SK-N-SH (cell line): ENCODE measurements at regions not wholly inside any gene's neighbourhood (a gene's known extent, or its start where the extent isn't known, plus 50 kb on each side); places are given as distances from the start of the nearest gene placed in this dataset.

ENCODE experiments used
- CTCF ChIA-PET: fragments of 300-600, 350-600 bp; formaldehyde crosslinking; extraction: SDS; loops from one replicate; lab custom pipeline; 2021; lab: Yijun Ruan, JAX
- POLR2A ChIA-PET: fragments of 350-600 bp; sonication (Branson Sonifier 250); formaldehyde crosslinking; extraction: SDS; loops from one replicate; lab custom pipeline; 2020; ENCODE audit warnings: antibody characterized with exemption, inconsistent platforms; lab: Yijun Ruan, JAX
- DNase-seq: peaks from one replicate; pipeline ENCODE4 v3.0.0; 2012
- H2AFZ ChIP-seq: fragments of 200-600 bp; sonication (generic); 2 replicates; pipeline ENCODE4 v1.8.1; 2016; ENCODE audit warnings: antibody characterized with exemption, mild to moderate bottlenecking, low read depth
- H3F3A ChIP-seq: fragments of 200-600 bp; sonication (generic); replicated peaks from 2 replicates; pipeline ENCODE3; 2016; ENCODE audit warnings: antibody characterized with exemption, mild to moderate bottlenecking; ENCODE audit not compliant: insufficient read depth
- H3K27ac ChIP-seq, 2 experiments: fragments of 200-500 bp in 1 of 2; fragments of 200-600 bp in 1 of 2; sonication (Bioruptor generic) in 1 of 2; sonication (generic), shearing (Covaris generic) in 1 of 2; 2 replicates each; pipeline versions ENCODE4 v1.5.1 to v1.6.1; 2014 to 2016; ENCODE audit warnings: low read depth in 2 of 2, inconsistent platforms in 1 of 2, low read length in 1 of 2, mild to moderate bottlenecking in 1 of 2, mixed read lengths in 1 of 2
- H3K27me3 ChIP-seq: fragments of 200-600 bp; sonication (generic), shearing (Covaris generic); 2 replicates; pipeline ENCODE4 v1.6.1; 2016; ENCODE audit warnings: mixed run types; ENCODE audit not compliant: insufficient read depth
- H3K36me3 ChIP-seq, 2 experiments: fragments of 200-500 bp in 1 of 2; fragments of 200-600 bp in 1 of 2; sonication (Bioruptor generic) in 1 of 2; sonication (generic) in 1 of 2; replicated peaks in 1 of 2; 2 replicates each; pipeline versions ENCODE3 to v1.5.1; 2014 to 2016; ENCODE audit warnings: low read length in 1 of 2, mild to moderate bottlenecking in 1 of 2; ENCODE audit not compliant: insufficient read depth in 2 of 2, control insufficient read depth in 1 of 2
- H3K4me1 ChIP-seq, 2 experiments: fragments of 200-500 bp in 1 of 2; fragments of 200-600 bp in 1 of 2; sonication (Bioruptor generic) in 1 of 2; sonication (generic), shearing (Covaris generic) in 1 of 2; 2 replicates each; pipeline versions ENCODE4 v1.5.1 to v1.6.1; 2014 to 2016; ENCODE audit warnings: low read depth in 1 of 2, low read length in 1 of 2, mixed run types in 1 of 2; ENCODE audit not compliant: insufficient read depth in 2 of 2, control insufficient read depth in 1 of 2
- H3K4me2 ChIP-seq: fragments of 200-600 bp; sonication (generic), shearing (Covaris generic); 2 replicates; pipeline ENCODE4 v1.6.1; 2017; ENCODE audit warnings: mixed run types
- H3K4me3 ChIP-seq, 2 experiments: fragments of 200-500 bp in 1 of 2; fragments of 200-600 bp in 1 of 2; sonication (Bioruptor generic) in 1 of 2; sonication (generic), shearing (Covaris generic) in 1 of 2; 2 replicates each; pipeline versions ENCODE4 v1.5.1 to v1.8.1; 2014 to 2016; ENCODE audit warnings: low read depth in 2 of 2, inconsistent platforms in 1 of 2, low read length in 1 of 2, mild to moderate bottlenecking in 1 of 2, mixed read lengths in 1 of 2, moderate library complexity in 1 of 2
- H3K79me2 ChIP-seq: fragments of 200-600 bp; sonication (generic); 2 replicates; pipeline ENCODE4 v1.8.1; 2017; ENCODE audit warnings: mild to moderate bottlenecking; ENCODE audit not compliant: insufficient read depth
- H3K9ac ChIP-seq: fragments of 200-600 bp; sonication (generic); 2 replicates; pipeline ENCODE4 v1.6.1; 2017; ENCODE audit warnings: mixed run types
- H3K9me2 ChIP-seq: fragments of 200-600 bp; sonication (generic); 2 replicates; pipeline ENCODE4 v1.6.1; 2017; ENCODE audit warnings: mixed run types
- H3K9me3 ChIP-seq: fragments of 200-600 bp; sonication (generic); 2 replicates; pipeline ENCODE4 v1.6.1; 2017; ENCODE audit warnings: mixed run types, mild to moderate bottlenecking, moderate library complexity
- H4K20me1 ChIP-seq: fragments of 200-600 bp; sonication (generic); 2 replicates; pipeline ENCODE4 v1.6.1; 2017; ENCODE audit warnings: mild to moderate bottlenecking, mixed run types; ENCODE audit not compliant: insufficient read depth
- FOSL2 ChIP-seq: IDR thresholded peaks from 2 replicates; pipeline ENCODE4 v1.4.0; 2012; ENCODE audit warnings: low read depth, mild to moderate bottlenecking, moderate library complexity, borderline replicate concordance
- FOXJ3 ChIP-seq: sonication (generic); formaldehyde crosslinking; IDR thresholded peaks from 2 replicates; pipeline ENCODE4 v1.5.1; 2020; ENCODE audit warnings: mild to moderate bottlenecking, missing genetic modification reagents
- FOXM1 ChIP-seq: IDR thresholded peaks from 2 replicates; pipeline ENCODE4 v1.4.0; 2012; ENCODE audit warnings: low read depth, mild to moderate bottlenecking
- GABPA ChIP-seq: IDR thresholded peaks from 2 replicates; pipeline ENCODE4 v1.4.0; 2012; ENCODE audit warnings: low read depth, mild to moderate bottlenecking
- JUND ChIP-seq: IDR thresholded peaks from 2 replicates; pipeline ENCODE4 v1.4.0; 2012
- RCOR1 ChIP-seq: fragments of 150-350 bp; IDR thresholded peaks from 2 replicates; pipeline ENCODE4 v1.6.1; 2017; ENCODE audit warnings: antibody characterized with exemption, low read length
- SMC3 ChIP-seq: IDR thresholded peaks from 2 replicates; pipeline ENCODE4 v1.6.1; 2012; ENCODE audit warnings: low read depth, low read length, improper control_type of control experiment
- WGBS: methylation state at CpG from one replicate; pipeline ENCODE4 v1.1.6; 2017; ENCODE audit warnings: low lambda C conversion rate; 5-methylcytosine and 5-hydroxymethylcytosine counted together
- TF ChIP-seq, protein P1 (sequence below): IDR thresholded peaks from 2 replicates; pipeline ENCODE4 v1.4.0; 2012; ENCODE audit warnings: low read depth
- TF ChIP-seq, protein P2 (sequence below): IDR thresholded peaks from 2 replicates; pipeline ENCODE4; 2012
- TF ChIP-seq, protein P3 (sequence below): IDR thresholded peaks from 2 replicates; pipeline ENCODE4 v1.4.0; 2012; ENCODE audit warnings: low read depth, borderline replicate concordance
- TF ChIP-seq, protein P4 (sequence below): fragments of 150-350 bp; IDR thresholded peaks from 2 replicates; pipeline ENCODE4 v1.6.1; 2016; ENCODE audit warnings: mild to moderate bottlenecking, low read depth, low read length

DNA sequence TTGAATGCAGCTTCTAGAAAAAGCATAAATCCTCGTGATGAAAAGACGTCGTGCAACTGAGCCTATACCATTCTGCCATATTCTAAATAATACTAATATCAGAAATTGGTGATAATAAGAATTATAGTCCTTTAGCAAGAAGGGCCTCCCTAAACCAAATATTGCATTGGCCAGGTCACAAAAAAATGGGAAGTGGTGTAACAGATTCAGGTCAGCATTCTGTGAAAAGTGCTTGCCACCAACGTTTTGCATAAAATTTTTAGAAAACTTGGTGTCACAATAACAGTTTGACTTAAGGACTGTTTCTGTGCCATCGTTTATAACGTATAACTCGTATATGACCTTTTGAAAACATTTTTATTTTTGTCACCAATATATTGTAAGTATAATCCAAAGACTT lies 603.6 kb downstream of the CPS1 start:
- ChIA-PET CTCF (interaction anchor here (1.1 to 2.8 kb wide), 3 partner anchors 74 to 541 kb away, joined by 4 to 21 read pairs (median 5); no protein-coding TSS in a partner anchor), POLR2A (no interaction called here)
- Histone ChIP-seq H3K4me1 (no peaks in the 10 kb centered on the region; a peak in 1 of 4 replicates), H2AFZ (no peak overlapping the region), H3K9me3 (no peaks in the 10 kb centered on the region), H3K4me2 (no peak overlapping the region), H3K4me3 (no peak overlapping the region), H3K9ac (no peak overlapping the region), H3F3A (no peaks in the 10 kb centered on the region), H3K27me3 (no peaks in the 10 kb centered on the region), H3K36me3 (no peaks in the 10 kb centered on the region), H3K79me2 (no peaks in the 10 kb centered on the region), H3K27ac (no peak overlapping the region), H3K9me2 (no peaks in the 10 kb centered on the region), H4K20me1 (no peaks in the 10 kb centered on the region)
- WGBS: 62% methylated on average over 7 of the region's 7 CpGs
- TF ChIP-seq FOSL2: no peak
- DNase-seq: no peak

DNA sequence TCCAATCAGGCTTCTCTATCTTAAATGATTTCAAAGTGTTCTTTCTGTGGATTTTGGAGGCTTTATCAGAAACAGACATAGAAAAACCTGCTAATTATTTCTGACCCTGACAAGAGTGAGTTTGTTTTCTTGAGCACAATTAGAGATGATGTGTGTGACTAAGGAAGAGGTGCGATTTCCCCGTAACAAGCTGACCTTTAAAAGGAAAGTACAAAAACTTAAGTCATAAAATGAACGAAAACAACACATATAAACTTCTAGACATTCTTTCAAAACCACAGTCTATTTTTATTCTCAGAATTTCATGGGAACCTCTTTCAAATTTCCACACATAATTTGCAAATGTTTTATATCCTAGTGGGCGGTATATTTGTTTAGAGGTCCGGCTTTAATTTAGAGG lies 604.8 kb downstream of the CPS1 start:
- H3K9ac ChIP-seq: no peak overlapping the region
- H3K4me1 ChIP-seq: no peaks in the 10 kb centered on the region; a peak in 1 of 4 replicates
- POLR2A ChIA-PET: no interaction called here
- H3K9me2 ChIP-seq: no peaks in the 10 kb centered on the region
- no peaks in the 10 kb centered on the region for H3K27me3 ChIP-seq
- no peaks in the 10 kb centered on the region for H3K36me3 ChIP-seq
- no peak overlapping the region for H3K4me3 ChIP-seq
- H3F3A ChIP-seq: no peaks in the 10 kb centered on the region
- CTCF ChIA-PET: no interaction called here
- TF ChIP-seq GABPA (no peak), JUND (no peak)
- TF ChIP-seq, protein P1, sequence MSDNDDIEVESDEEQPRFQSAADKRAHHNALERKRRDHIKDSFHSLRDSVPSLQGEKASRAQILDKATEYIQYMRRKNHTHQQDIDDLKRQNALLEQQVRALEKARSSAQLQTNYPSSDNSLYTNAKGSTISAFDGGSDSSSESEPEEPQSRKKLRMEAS: no peak
- no peak for DNase-seq
- no peaks in the 10 kb centered on the region for H4K20me1 ChIP-seq
- H3K9me3 ChIP-seq: no peaks in the 10 kb centered on the region
- H3K79me2 ChIP-seq: no peaks in the 10 kb centered on the region
- H3K27ac ChIP-seq: no peak overlapping the region
- WGBS: 67% methylated on average over 5 of the region's 5 CpGs
- no peak overlapping the region for H3K4me2 ChIP-seq
- no peak overlapping the region for H2AFZ ChIP-seq

DNA sequence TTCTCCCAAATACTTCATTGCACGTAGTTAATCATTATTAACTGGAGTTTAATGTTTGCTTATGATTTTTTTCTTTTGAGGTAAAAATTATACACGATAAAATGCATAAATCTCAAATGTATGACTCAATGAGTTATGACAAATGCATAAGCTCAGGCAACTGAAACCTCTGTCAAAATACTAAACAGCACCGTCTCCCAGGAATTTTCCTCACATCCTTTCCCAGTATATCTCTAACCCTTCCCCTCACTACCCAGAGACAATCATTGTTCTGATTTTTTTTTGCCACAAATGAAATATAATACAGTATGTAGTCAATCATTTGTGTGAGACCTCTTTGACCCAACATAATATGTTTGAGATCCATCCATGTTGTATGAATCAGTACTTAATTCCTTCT lies 606.5 kb downstream of the CPS1 start:
- no peaks in the 10 kb centered on the region for H3K36me3 ChIP-seq
- no peak for DNase-seq
- H3K27me3 ChIP-seq: no peaks in the 10 kb centered on the region
- ChIA-PET CTCF (no interaction called here), POLR2A (no interaction called here)
- H3K4me1 ChIP-seq: no peaks in the 10 kb centered on the region
- no peak overlapping the region for H3K4me2 ChIP-seq
- no peaks in the 10 kb centered on the region for H4K20me1 ChIP-seq
- no peak overlapping the region for H3K9ac ChIP-seq
- H3K4me3 ChIP-seq: no peak overlapping the region
- no peak overlapping the region for H2AFZ ChIP-seq
- WGBS: 42% methylated on average over 3 of the region's 3 CpGs
- H3K9me2 ChIP-seq: no peaks in the 10 kb centered on the region
- no peaks in the 10 kb centered on the region for H3K9me3 ChIP-seq
- no peak for TF ChIP-seq FOXJ3 (CRISPR knock-in tag)
- TF ChIP-seq, protein P2, sequence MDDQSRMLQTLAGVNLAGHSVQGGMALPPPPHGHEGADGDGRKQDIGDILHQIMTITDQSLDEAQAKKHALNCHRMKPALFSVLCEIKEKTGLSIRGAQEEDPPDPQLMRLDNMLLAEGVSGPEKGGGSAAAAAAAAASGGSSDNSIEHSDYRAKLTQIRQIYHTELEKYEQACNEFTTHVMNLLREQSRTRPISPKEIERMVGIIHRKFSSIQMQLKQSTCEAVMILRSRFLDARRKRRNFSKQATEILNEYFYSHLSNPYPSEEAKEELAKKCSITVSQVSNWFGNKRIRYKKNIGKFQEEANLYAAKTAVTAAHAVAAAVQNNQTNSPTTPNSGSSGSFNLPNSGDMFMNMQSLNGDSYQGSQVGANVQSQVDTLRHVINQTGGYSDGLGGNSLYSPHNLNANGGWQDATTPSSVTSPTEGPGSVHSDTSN: no peak
- no peak for TF ChIP-seq RCOR1
- no peak for TF ChIP-seq JUND
- TF ChIP-seq FOXM1: no peak
- TF ChIP-seq, protein P3, sequence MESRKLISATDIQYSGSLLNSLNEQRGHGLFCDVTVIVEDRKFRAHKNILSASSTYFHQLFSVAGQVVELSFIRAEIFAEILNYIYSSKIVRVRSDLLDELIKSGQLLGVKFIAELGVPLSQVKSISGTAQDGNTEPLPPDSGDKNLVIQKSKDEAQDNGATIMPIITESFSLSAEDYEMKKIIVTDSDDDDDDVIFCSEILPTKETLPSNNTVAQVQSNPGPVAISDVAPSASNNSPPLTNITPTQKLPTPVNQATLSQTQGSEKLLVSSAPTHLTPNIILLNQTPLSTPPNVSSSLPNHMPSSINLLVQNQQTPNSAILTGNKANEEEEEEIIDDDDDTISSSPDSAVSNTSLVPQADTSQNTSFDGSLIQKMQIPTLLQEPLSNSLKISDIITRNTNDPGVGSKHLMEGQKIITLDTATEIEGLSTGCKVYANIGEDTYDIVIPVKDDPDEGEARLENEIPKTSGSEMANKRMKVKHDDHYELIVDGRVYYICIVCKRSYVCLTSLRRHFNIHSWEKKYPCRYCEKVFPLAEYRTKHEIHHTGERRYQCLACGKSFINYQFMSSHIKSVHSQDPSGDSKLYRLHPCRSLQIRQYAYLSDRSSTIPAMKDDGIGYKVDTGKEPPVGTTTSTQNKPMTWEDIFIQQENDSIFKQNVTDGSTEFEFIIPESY: no peak
- TF ChIP-seq, protein P1: no peak
- no peak for TF ChIP-seq SMC3
- TF ChIP-seq, protein P4, sequence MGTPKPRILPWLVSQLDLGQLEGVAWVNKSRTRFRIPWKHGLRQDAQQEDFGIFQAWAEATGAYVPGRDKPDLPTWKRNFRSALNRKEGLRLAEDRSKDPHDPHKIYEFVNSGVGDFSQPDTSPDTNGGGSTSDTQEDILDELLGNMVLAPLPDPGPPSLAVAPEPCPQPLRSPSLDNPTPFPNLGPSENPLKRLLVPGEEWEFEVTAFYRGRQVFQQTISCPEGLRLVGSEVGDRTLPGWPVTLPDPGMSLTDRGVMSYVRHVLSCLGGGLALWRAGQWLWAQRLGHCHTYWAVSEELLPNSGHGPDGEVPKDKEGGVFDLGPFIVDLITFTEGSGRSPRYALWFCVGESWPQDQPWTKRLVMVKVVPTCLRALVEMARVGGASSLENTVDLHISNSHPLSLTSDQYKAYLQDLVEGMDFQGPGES: no peak
- H3F3A ChIP-seq: no peaks in the 10 kb centered on the region
- no peaks in the 10 kb centered on the region for H3K79me2 ChIP-seq
- H3K27ac ChIP-seq: no peak overlapping the region
